ENCODE measurements at regions not wholly inside any gene's neighbourhood (a gene's known extent, or its start where the extent isn't known, plus 50 kb on each side); places are given as distances from the start of the nearest gene placed in this dataset.

GRCh38 chr17:11039342-11039741 is 201.5 kb upstream of the PIRT start:
- TF ChIP-seq, protein P1, sequence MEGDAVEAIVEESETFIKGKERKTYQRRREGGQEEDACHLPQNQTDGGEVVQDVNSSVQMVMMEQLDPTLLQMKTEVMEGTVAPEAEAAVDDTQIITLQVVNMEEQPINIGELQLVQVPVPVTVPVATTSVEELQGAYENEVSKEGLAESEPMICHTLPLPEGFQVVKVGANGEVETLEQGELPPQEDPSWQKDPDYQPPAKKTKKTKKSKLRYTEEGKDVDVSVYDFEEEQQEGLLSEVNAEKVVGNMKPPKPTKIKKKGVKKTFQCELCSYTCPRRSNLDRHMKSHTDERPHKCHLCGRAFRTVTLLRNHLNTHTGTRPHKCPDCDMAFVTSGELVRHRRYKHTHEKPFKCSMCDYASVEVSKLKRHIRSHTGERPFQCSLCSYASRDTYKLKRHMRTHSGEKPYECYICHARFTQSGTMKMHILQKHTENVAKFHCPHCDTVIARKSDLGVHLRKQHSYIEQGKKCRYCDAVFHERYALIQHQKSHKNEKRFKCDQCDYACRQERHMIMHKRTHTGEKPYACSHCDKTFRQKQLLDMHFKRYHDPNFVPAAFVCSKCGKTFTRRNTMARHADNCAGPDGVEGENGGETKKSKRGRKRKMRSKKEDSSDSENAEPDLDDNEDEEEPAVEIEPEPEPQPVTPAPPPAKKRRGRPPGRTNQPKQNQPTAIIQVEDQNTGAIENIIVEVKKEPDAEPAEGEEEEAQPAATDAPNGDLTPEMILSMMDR (conservative IDR thresholded peaks at IDR 0.05; ENCODE audit: low read length) = no peak
- TF ChIP-seq EZH2phosphoT487 (IDR thresholded peaks at IDR 0.05; ENCODE audit: borderline replicate concordance, low read depth, low read length) = no peak
